Endothelial cell of umbilical vein (primary cell): ENCODE measurements at regions not wholly inside any gene's neighbourhood (a gene's known extent, or its start where the extent isn't known, plus 50 kb on each side); places are given as distances from the start of the nearest gene placed in this dataset.

ENCODE experiments used
- BruUV-seq: library from RNA; stranded (reverse); fragments of 400-500 nt; replicated peaks from 2 replicates; lab custom pipeline; 2021; lab: Mats Ljungman, UMichigan
- CTCF ChIA-PET: fragments of 300-600, 350-600 bp; sonication (Branson Sonifier 250); formaldehyde crosslinking; loops from one replicate; lab custom pipeline; 2021; ENCODE audit warnings: antibody characterized with exemption, inconsistent platforms; lab: Charles Lee
- POLR2A ChIA-PET: fragments of 300-600, 350-600 bp; sonication (Branson Sonifier 250); formaldehyde crosslinking; loops from one replicate; lab custom pipeline; 2021; ENCODE audit warnings: antibody characterized with exemption, inconsistent platforms; lab: Charles Lee
- DNase-seq: peaks from one replicate; pipeline ENCODE4 v3.0.0-alpha.2; 2011; ENCODE audit warnings: low read depth, low spot score
- FAIRE-seq: peaks from 2 replicates; lab custom pipeline; 2011; peaks lifted over from hg19 to GRCh38; lab: Jason Lieb, UNC
- H2AFZ ChIP-seq: 2 replicates; pipeline ENCODE4 v1.6.0; 2012; ENCODE audit warnings: low read depth, low read length, control low read depth, inconsistent platforms
- H3K27ac ChIP-seq: 2 replicates; pipeline ENCODE4 v1.5.1; 2011; ENCODE audit warnings: low read depth, mild to moderate bottlenecking, control low read depth, low read length, moderate library complexity; ENCODE audit not compliant: insufficient read depth
- H3K27me3 ChIP-seq, 2 experiments: 2 replicates each; pipeline versions ENCODE4 v1.6.0 to v1.6.1; 2011; ENCODE audit warnings: low read length in 2 of 2, mixed read lengths in 1 of 2; ENCODE audit not compliant: control insufficient read depth in 2 of 2, insufficient read depth in 2 of 2
- H3K36me3 ChIP-seq, 2 experiments: 2 replicates in 1 of 2; 3 replicates in 1 of 2; pipeline ENCODE4 v1.5.1; 2011; ENCODE audit warnings: low read length in 2 of 2, mild to moderate bottlenecking in 1 of 2, moderate library complexity in 1 of 2; ENCODE audit not compliant: control insufficient read depth in 2 of 2, insufficient read depth in 2 of 2; ENCODE audit errors: extremely low read depth in 1 of 2
- H3K4me1 ChIP-seq: 3 replicates; pipeline ENCODE4 v1.5.1; 2011; ENCODE audit warnings: mild to moderate bottlenecking, low read length; ENCODE audit not compliant: control insufficient read depth, insufficient read depth; ENCODE audit errors: extremely low read depth
- H3K4me2 ChIP-seq: 2 replicates; pipeline ENCODE4 v1.6.1; 2011; ENCODE audit warnings: low read length, control low read depth, mixed read lengths; ENCODE audit not compliant: insufficient read depth
- H3K4me3 ChIP-seq, 3 experiments: fragments of 200-600 bp in 1 of 3; sonication (generic), shearing (Covaris generic) in 1 of 3; replicated peaks in 1 of 3; 2 replicates each; pipeline ENCODE4 v1.5.1; 2011 to 2016; ENCODE audit warnings: control low read depth in 3 of 3, low read length in 3 of 3, mild to moderate bottlenecking in 2 of 3, inconsistent platforms in 1 of 3, low read depth in 1 of 3, moderate library complexity in 1 of 3; ENCODE audit not compliant: insufficient read depth in 1 of 3
- H3K79me2 ChIP-seq: 2 replicates; pipeline ENCODE4 v1.6.0; 2012; ENCODE audit warnings: low read length, inconsistent platforms; ENCODE audit not compliant: control insufficient read depth, insufficient read depth
- H3K9ac ChIP-seq: replicated peaks from 2 replicates; pipeline ENCODE3; 2011; ENCODE audit warnings: low read length, control low read depth; ENCODE audit not compliant: insufficient read depth; ENCODE audit errors: extremely low read depth
- H3K9me1 ChIP-seq: replicated peaks from 3 replicates; pipeline ENCODE4 v1.6.0; 2011; ENCODE audit warnings: mild to moderate bottlenecking, low read length; ENCODE audit not compliant: control insufficient read depth, insufficient read depth; ENCODE audit errors: extremely low read depth
- H3K9me3 ChIP-seq: replicated peaks from 2 replicates; pipeline ENCODE4 v1.5.1; 2012; ENCODE audit warnings: low read length, inconsistent platforms; ENCODE audit not compliant: control insufficient read depth, insufficient read depth
- H4K20me1 ChIP-seq: replicated peaks from 2 replicates; pipeline ENCODE3; 2011; ENCODE audit warnings: mild to moderate bottlenecking, low read length; ENCODE audit not compliant: control insufficient read depth, insufficient read depth; ENCODE audit errors: extremely low read depth
- CTCF ChIP-seq, 2 donors: IDR thresholded peaks; 1 replicate in 1 of 2; 2 replicates in 1 of 2; pipeline ENCODE4 v1.5.1; 2011; ENCODE audit warnings: low read length in 2 of 2, mild to moderate bottlenecking in 2 of 2, moderate library complexity in 2 of 2, control low read depth in 1 of 2, inconsistent platforms in 1 of 2, low read depth in 1 of 2; ENCODE audit not compliant: insufficient read depth in 1 of 2; ENCODE audit errors: extremely low read depth in 1 of 2
- EZH2 ChIP-seq: IDR thresholded peaks from 2 replicates; pipeline ENCODE4 v1.6.1; 2012; ENCODE audit warnings: borderline replicate concordance, low read depth, mild to moderate bottlenecking, moderate library complexity, low read length, inconsistent platforms; ENCODE audit not compliant: severe bottlenecking
- FOS ChIP-seq: IDR thresholded peaks from 2 replicates; pipeline ENCODE4 v1.6.1; 2011; ENCODE audit warnings: mild to moderate bottlenecking, low read length, moderate library complexity, borderline replicate concordance; ENCODE audit not compliant: insufficient read depth
- GATA2 ChIP-seq: IDR thresholded peaks from 2 replicates; pipeline ENCODE4 v1.7.0; 2011; ENCODE audit warnings: low read depth, mild to moderate bottlenecking, moderate library complexity, mixed read lengths, low read length; ENCODE audit not compliant: insufficient read length, insufficient read depth
- JUN ChIP-seq: IDR thresholded peaks from 2 replicates; pipeline ENCODE4 v1.6.1; 2011; ENCODE audit warnings: borderline replicate concordance, low read depth; ENCODE audit not compliant: insufficient read length, insufficient read depth
- MYC ChIP-seq: IDR thresholded peaks from one replicate; pipeline ENCODE4 v1.6.1; 2011; ENCODE audit warnings: mild to moderate bottlenecking, low read depth, low read length
- POLR2A ChIP-seq: IDR thresholded peaks from 2 replicates; pipeline ENCODE4 v1.6.1; 2012; ENCODE audit warnings: low read depth, mild to moderate bottlenecking, control low read depth, low read length
- POLR2AphosphoS5 ChIP-seq: IDR thresholded peaks from 2 replicates; pipeline ENCODE4 v1.6.1; 2012; ENCODE audit warnings: low read depth, mild to moderate bottlenecking, control low read depth, low read length, moderate library complexity; ENCODE audit not compliant: insufficient read depth
- dilution Hi-C: fragments of 300-500 bp; cut with MboI; formaldehyde crosslinking; loops from one replicate; pipeline ENCODE4 v1.15.0; 2019; ENCODE audit warnings: low sequenced_read_pairs; ENCODE audit not compliant: extremely low pct_ligation_motif_present
- intact Hi-C: fragments of 100-400 bp; cut with micrococcal nuclease; formaldehyde crosslinking; loops from one replicate; pipeline ENCODE4 v1.10.0; 2022
- TF ChIP-seq, protein P1 (sequence below): IDR thresholded peaks from 2 replicates; pipeline ENCODE4 v1.6.1; 2011; ENCODE audit not compliant: insufficient read depth, insufficient read length

GRCh38 chr5:39578887-39579497, 154.2 kb upstream of the DAB2 start:
- no peaks in the 10 kb centered on the region for H3K79me2 ChIP-seq
- DNase-seq (peak; percentile 38), FAIRE-seq (peak; percentile 70)
- H3K9me1 ChIP-seq = no peaks in the 10 kb centered on the region
- intact Hi-C loops (loop anchor here (1.0 to 10.0 kb wide), 5 partner anchors 118 to 1300 kb away; no protein-coding TSS in a partner anchor), dilution Hi-C loops (no loop called here)
- no peak overlapping the region for H3K4me2 ChIP-seq
- no peaks in the 10 kb centered on the region for H4K20me1 ChIP-seq
- no peaks in the 10 kb centered on the region for H3K36me3 ChIP-seq
- no peaks in the 10 kb centered on the region for H3K9me3 ChIP-seq
- H3K4me3 ChIP-seq = no peak overlapping the region
- CTCF ChIA-PET = interaction anchor here (0.7 to 2.7 kb wide), 7 partner anchors 10 to 1300 kb away, joined by 3 to 13 read pairs (median 5); no protein-coding TSS in a partner anchor
- no TSS peak for BruUV-seq
- POLR2A ChIA-PET = interaction anchor here (0.6 kb wide), 1 partner anchor 53 kb away, joined by 3 read pairs; no protein-coding TSS in a partner anchor
- H3K27ac ChIP-seq = no peak overlapping the region
- H3K27me3 ChIP-seq = no peaks in the 10 kb centered on the region
- H3K4me1 ChIP-seq = peaks cover 4% of the 10 kb centered on the region
- peak; percentile 18 for TF ChIP-seq CTCF (IDR thresholded peaks at IDR 0.05; ENCODE audit: extremely low read depth in 1 of 2, insufficient read depth in 1 of 2, low read depth in 1 of 2, low read length in 2 of 2)
- no peak for TF ChIP-seq EZH2
- H3K9ac ChIP-seq = no peak overlapping the region
- H2AFZ ChIP-seq = peak overlapping the region; percentile 56

DNA sequence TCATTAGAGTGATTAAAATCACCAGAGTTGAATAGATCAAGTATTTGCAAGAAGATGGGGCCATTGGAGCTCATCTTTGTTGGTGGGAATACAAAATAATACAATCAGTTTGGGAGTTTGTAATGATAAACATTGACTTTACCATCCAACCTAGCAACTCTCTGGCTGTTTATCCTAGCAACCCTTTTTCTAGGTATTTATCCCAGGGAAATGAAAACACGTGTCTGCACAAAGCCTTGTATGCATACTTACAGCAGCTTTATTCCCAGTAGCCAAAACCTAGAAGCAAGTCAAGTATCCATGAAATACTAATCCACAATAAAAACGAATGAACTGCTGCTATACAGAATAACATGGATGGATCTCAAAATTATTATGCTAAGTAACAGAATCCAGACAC, 152.7 kb upstream of the DAB2 start:
- H3K9ac ChIP-seq = no peak overlapping the region
- no peaks in the 10 kb centered on the region for H3K79me2 ChIP-seq
- no TSS peak for BruUV-seq
- no peaks in the 10 kb centered on the region for H3K36me3 ChIP-seq
- no peak overlapping the region for H3K27ac ChIP-seq
- intact Hi-C loops = loop anchor here (5.0 to 10.0 kb wide), 2 partner anchors 120 to 583 kb away; no protein-coding TSS in a partner anchor
- no peaks in the 10 kb centered on the region for H3K9me3 ChIP-seq
- DNase-seq (no peak), FAIRE-seq (no peak)
- no peaks in the 10 kb centered on the region for H4K20me1 ChIP-seq
- no peak for TF ChIP-seq MYC
- no peak for TF ChIP-seq CTCF (IDR thresholded peaks at IDR 0.05; ENCODE audit: extremely low read depth in 1 of 2, insufficient read depth in 1 of 2, low read depth in 1 of 2, low read length in 2 of 2)
- TF ChIP-seq, protein P1, sequence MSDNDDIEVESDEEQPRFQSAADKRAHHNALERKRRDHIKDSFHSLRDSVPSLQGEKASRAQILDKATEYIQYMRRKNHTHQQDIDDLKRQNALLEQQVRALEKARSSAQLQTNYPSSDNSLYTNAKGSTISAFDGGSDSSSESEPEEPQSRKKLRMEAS = no peak
- TF ChIP-seq POLR2A = no peak
- no peak for TF ChIP-seq GATA2
- no peak for TF ChIP-seq POLR2AphosphoS5
- TF ChIP-seq JUN = no peak
- TF ChIP-seq EZH2 = no peak
- TF ChIP-seq FOS = no peak
- no peaks in the 10 kb centered on the region for H3K27me3 ChIP-seq
- H3K4me3 ChIP-seq = no peak overlapping the region
- dilution Hi-C loops = no loop called here
- ChIA-PET POLR2A (no interaction called here), CTCF (interaction anchor here (0.7 to 2.7 kb wide), 12 partner anchors 12 to 1327 kb away, joined by 3 to 13 read pairs (median 4); no protein-coding TSS in a partner anchor)
- no peak overlapping the region for H2AFZ ChIP-seq
- H3K4me2 ChIP-seq = no peak overlapping the region
- peaks cover 4% of the 10 kb centered on the region for H3K4me1 ChIP-seq
- H3K9me1 ChIP-seq = no peaks in the 10 kb centered on the region
